NCI-H146 (cell line): ENCODE measurements at regions not wholly inside any gene's neighbourhood (a gene's known extent, or its start where the extent isn't known, plus 50 kb on each side); places are given as distances from the start of the nearest gene placed in this dataset.
"Not testable (repeated sequence)": the region's sequence is repeated elsewhere in the genome, so short reads cannot be mapped to it uniquely, and the experiment has no call there.

Source experiments
- DNase-seq: peaks from one replicate; lab custom pipeline; 2025; lab: John Stamatoyannopoulos, UW

GRCh38 chr4:115648786-115649185 lies 535.4 kb upstream of the NDST4 start:
- no peak for DNase-seq

GRCh38 chr4:115629270-115629669 lies 515.9 kb upstream of the NDST4 start:
- no peak for DNase-seq

- DNase-seq: no peak
Observed at GRCh38 chr4:115609631-115610030, 496.2 kb upstream of the NDST4 start.

GRCh38 chr4:115607311-115607710 lies 493.9 kb upstream of the NDST4 start:
- DNase-seq: no peak

GRCh38 chr4:115596265-115597001 lies 483.0 kb upstream of the NDST4 start:
- DNase-seq: no peak

- no peak for DNase-seq
Observed at GRCh38 chr4:115580901-115581300, 467.5 kb upstream of the NDST4 start.

GRCh38 chr4:115575851-115576250 lies 462.4 kb upstream of the NDST4 start:
- DNase-seq: no peak

GRCh38 chr4:115562506-115562905 lies 449.1 kb upstream of the NDST4 start:
- no peak for DNase-seq

- no peak for DNase-seq
Observed at GRCh38 chr4:115548123-115548522, 434.7 kb upstream of the NDST4 start.

- peak; percentile 1 for DNase-seq
Observed at GRCh38 chr4:115537387-115537786, 424.0 kb upstream of the NDST4 start.

- no peak for DNase-seq
Observed at GRCh38 chr4:115529126-115529525, 415.7 kb upstream of the NDST4 start.

- DNase-seq: not testable (repeated sequence)
Observed at GRCh38 chr4:115519476-115519875, 406.1 kb upstream of the NDST4 start.

GRCh38 chr4:115515772-115516171 lies 402.4 kb upstream of the NDST4 start:
- peak; percentile 1 for DNase-seq

GRCh38 chr4:115515366-115515765 lies 401.9 kb upstream of the NDST4 start:
- DNase-seq: no peak

- DNase-seq: no peak
Observed at GRCh38 chr4:115514675-115515074, 401.3 kb upstream of the NDST4 start.

GRCh38 chr4:115505326-115505725 lies 391.9 kb upstream of the NDST4 start:
- no peak for DNase-seq

- DNase-seq: no peak
Observed at GRCh38 chr4:115501656-115502055, 388.2 kb upstream of the NDST4 start.

GRCh38 chr4:115493770-115494169 lies 380.4 kb upstream of the NDST4 start:
- DNase-seq: not testable (repeated sequence)

- no peak for DNase-seq
Observed at GRCh38 chr4:115491686-115492085, 378.3 kb upstream of the NDST4 start.

GRCh38 chr4:115489279-115489678 lies 375.9 kb upstream of the NDST4 start:
- DNase-seq: no peak

GRCh38 chr4:115485402-115485801 lies 372.0 kb upstream of the NDST4 start:
- no peak for DNase-seq

GRCh38 chr4:115484479-115484878 lies 371.1 kb upstream of the NDST4 start:
- DNase-seq: no peak

- DNase-seq: no peak
Observed at GRCh38 chr4:115470763-115471162, 357.3 kb upstream of the NDST4 start.

GRCh38 chr4:115459301-115459700 lies 345.9 kb upstream of the NDST4 start:
- not testable (repeated sequence) for DNase-seq
